Endodermal cell (in vitro differentiated cells): ENCODE measurements at regions not wholly inside any gene's neighbourhood (a gene's known extent, or its start where the extent isn't known, plus 50 kb on each side); places are given as distances from the start of the nearest gene placed in this dataset.

ENCODE experiments used
- DNase-seq: peaks from one replicate; pipeline ENCODE4 v3.0.0-alpha.2; 2017
- H3K27ac ChIP-seq: 2 replicates; pipeline ENCODE4 v1.5.1; 2013; ENCODE audit warnings: mild to moderate bottlenecking, low read depth, low read length, moderate library complexity
- H3K27me3 ChIP-seq: 2 replicates; pipeline ENCODE4 v1.6.1; 2013; ENCODE audit warnings: mild to moderate bottlenecking, low read length, moderate library complexity; ENCODE audit not compliant: insufficient read depth, control insufficient read depth, poor library complexity, severe bottlenecking
- H3K36me3 ChIP-seq: 2 replicates; pipeline ENCODE4 v1.7.0; 2013; ENCODE audit warnings: mild to moderate bottlenecking, low read length, moderate library complexity; ENCODE audit not compliant: control insufficient read depth, insufficient read depth
- H3K4me1 ChIP-seq: one replicate; pipeline ENCODE4 v1.7.0; 2013; ENCODE audit warnings: low read length; ENCODE audit not compliant: control insufficient read depth, insufficient read depth
- H3K4me3 ChIP-seq: 2 replicates; pipeline ENCODE4 v1.5.1; 2013; ENCODE audit warnings: mild to moderate bottlenecking, low read length, moderate library complexity
- H3K9ac ChIP-seq: 2 replicates; pipeline ENCODE4 v1.6.1; 2013; ENCODE audit warnings: mild to moderate bottlenecking, low read length, moderate library complexity; ENCODE audit not compliant: poor library complexity, severe bottlenecking; ENCODE audit errors: extremely low read depth
- H3K9me3 ChIP-seq: 2 replicates; pipeline ENCODE4 v1.6.1; 2013; ENCODE audit warnings: mild to moderate bottlenecking, low read length, moderate library complexity; ENCODE audit not compliant: control insufficient read depth
- H3K27ac Mint-ChIP-seq: 2 replicates; pipeline ENCODE4 v1.8.0; 2020; ENCODE audit warnings: mixed read lengths
- H3K27me3 Mint-ChIP-seq: 2 replicates; pipeline ENCODE4 v1.8.0; 2021; ENCODE audit warnings: mild to moderate bottlenecking, mixed read lengths; ENCODE audit not compliant: insufficient read depth
- H3K36me3 Mint-ChIP-seq: 2 replicates; pipeline ENCODE4 v1.8.0; 2020; ENCODE audit warnings: low read depth, mixed read lengths
- H3K4me1 Mint-ChIP-seq: 2 replicates; pipeline ENCODE4 v1.8.0; 2020; ENCODE audit warnings: mixed read lengths
- H3K4me3 Mint-ChIP-seq: 2 replicates; pipeline ENCODE4 v1.8.0; 2020; ENCODE audit warnings: mild to moderate bottlenecking, moderate library complexity, mixed read lengths
- H3K9me3 Mint-ChIP-seq: 2 replicates; pipeline ENCODE4 v1.8.0; 2020; ENCODE audit warnings: mild to moderate bottlenecking, mixed read lengths
- WGBS, 2 experiments: methylation state at CpG; one replicate each; pipeline versions ENCODE4 v1.1.5 to v1.1.7; 2013; ENCODE audit warnings: missing lambda C conversion rate in 2 of 2, mixed read lengths in 1 of 2; ENCODE audit not compliant: insufficient coverage in 1 of 2, insufficient read length in 1 of 2; 5-methylcytosine and 5-hydroxymethylcytosine counted together
- TF ChIP-seq, protein P1 (sequence below): fragments of 200-600 bp; sonication (generic); conservative IDR thresholded peaks from 2 replicates; pipeline ENCODE4 v1.5.0; 2021; ENCODE audit warnings: antibody characterized with exemption, mild to moderate bottlenecking

DNA sequence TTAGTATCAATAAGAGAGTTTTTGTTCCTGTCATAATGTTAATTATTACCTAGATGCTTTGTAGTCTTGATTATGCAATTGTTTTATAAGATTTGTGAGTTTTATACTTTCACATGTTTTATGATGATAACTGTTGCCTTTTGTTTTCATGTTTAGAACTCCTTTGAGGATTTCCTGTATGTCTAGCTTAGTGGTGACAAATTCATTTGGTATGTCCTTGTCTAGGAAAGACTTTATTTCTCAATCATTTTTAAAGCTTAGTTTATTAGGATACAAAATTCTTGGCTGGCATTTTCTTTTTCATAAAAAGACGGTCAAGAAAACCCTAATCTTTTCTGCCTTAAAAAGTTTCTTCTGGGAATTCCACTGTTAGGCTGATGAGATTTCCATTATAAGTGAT is 849.9 kb upstream of the EYS start:
- Histone ChIP-seq H3K9me3 (peaks cover 9% of the 10 kb centered on the region), H3K9ac (no peak overlapping the region), H3K27ac (no peak overlapping the region), H3K36me3 (no peaks in the 10 kb centered on the region), H3K4me1 (no peaks in the 10 kb centered on the region), H3K4me3 (no peak overlapping the region), H3K27me3 (no peaks in the 10 kb centered on the region)
- 86 to 88% methylated on average over 1 of the region's 1 CpG for WGBS, 2 experiments
- H3K4me1 Mint-ChIP-seq: no peaks in the 10 kb centered on the region
- peaks cover 19% of the 10 kb centered on the region for H3K9me3 Mint-ChIP-seq
- no peak for DNase-seq
- no peak overlapping the region for H3K27ac Mint-ChIP-seq
- TF ChIP-seq, protein P1, sequence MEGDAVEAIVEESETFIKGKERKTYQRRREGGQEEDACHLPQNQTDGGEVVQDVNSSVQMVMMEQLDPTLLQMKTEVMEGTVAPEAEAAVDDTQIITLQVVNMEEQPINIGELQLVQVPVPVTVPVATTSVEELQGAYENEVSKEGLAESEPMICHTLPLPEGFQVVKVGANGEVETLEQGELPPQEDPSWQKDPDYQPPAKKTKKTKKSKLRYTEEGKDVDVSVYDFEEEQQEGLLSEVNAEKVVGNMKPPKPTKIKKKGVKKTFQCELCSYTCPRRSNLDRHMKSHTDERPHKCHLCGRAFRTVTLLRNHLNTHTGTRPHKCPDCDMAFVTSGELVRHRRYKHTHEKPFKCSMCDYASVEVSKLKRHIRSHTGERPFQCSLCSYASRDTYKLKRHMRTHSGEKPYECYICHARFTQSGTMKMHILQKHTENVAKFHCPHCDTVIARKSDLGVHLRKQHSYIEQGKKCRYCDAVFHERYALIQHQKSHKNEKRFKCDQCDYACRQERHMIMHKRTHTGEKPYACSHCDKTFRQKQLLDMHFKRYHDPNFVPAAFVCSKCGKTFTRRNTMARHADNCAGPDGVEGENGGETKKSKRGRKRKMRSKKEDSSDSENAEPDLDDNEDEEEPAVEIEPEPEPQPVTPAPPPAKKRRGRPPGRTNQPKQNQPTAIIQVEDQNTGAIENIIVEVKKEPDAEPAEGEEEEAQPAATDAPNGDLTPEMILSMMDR: no peak
- no peaks in the 10 kb centered on the region for H3K36me3 Mint-ChIP-seq
- no peaks in the 10 kb centered on the region for H3K27me3 Mint-ChIP-seq
- no peak overlapping the region for H3K4me3 Mint-ChIP-seq

DNA sequence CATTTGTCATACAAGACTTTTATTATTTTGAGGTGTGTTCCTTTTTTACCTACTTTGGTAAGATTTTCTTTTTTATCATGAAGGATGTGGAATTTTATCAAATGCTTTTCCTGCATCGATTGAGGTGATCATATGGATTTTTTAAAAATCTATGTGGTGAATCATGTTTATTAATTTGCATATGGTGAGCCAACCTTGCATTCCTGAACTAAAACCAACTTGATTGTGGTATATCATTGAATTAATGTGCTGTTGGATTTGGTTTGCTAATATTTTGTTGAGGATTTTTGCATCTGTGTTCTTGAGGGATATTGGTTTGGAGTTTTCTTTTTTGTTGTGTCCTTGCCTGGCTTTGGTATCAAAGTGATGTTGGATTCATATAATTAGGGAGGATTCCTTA is 848.1 kb upstream of the EYS start:
- no peaks in the 10 kb centered on the region for H3K36me3 ChIP-seq
- no peaks in the 10 kb centered on the region for H3K4me1 Mint-ChIP-seq
- H3K27ac Mint-ChIP-seq: no peak overlapping the region
- DNase-seq: no peak
- no peak overlapping the region for H3K4me3 Mint-ChIP-seq
- no peak overlapping the region for H3K27ac ChIP-seq
- peaks cover 9% of the 10 kb centered on the region for H3K9me3 ChIP-seq
- TF ChIP-seq, protein P1: no peak
- H3K4me1 ChIP-seq: no peaks in the 10 kb centered on the region
- H3K9ac ChIP-seq: no peak overlapping the region
- H3K9me3 Mint-ChIP-seq: peaks cover 25% of the 10 kb centered on the region
- no peaks in the 10 kb centered on the region for H3K27me3 Mint-ChIP-seq
- WGBS, 2 experiments: 89 to 100% methylated on average over 1 of the region's 1 CpG
- H3K36me3 Mint-ChIP-seq: no peaks in the 10 kb centered on the region
- no peak overlapping the region for H3K4me3 ChIP-seq
- H3K27me3 ChIP-seq: no peaks in the 10 kb centered on the region

DNA sequence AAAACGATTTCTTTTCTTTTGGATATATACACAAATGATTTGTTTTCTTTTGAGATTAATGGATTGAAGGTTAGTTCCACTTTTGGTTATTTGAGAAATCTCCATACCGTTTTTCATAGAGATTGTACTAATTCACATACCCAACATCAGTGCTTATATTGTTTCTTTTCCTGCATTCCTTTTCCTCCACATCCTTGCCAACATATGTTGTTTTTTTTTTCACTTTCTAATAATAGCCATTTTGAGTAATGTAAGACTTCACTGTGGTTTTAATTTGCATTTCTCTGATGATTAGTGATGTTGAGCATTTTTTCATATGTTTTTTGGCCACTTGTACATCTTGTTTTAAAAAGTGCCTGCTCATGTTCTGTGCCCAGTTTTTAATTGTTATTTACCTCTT is 846.4 kb upstream of the EYS start:
- DNase-seq: no peak
- 100% methylated on average over 2 of the region's 2 CpGs; no CpG with 5 or more reads in 1 of the 2 experiments for WGBS, 2 experiments
- Mint-ChIP-seq H3K36me3 (no peaks in the 10 kb centered on the region), H3K9me3 (peaks cover 25% of the 10 kb centered on the region), H3K27me3 (no peaks in the 10 kb centered on the region), H3K4me3 (no peak overlapping the region), H3K4me1 (no peaks in the 10 kb centered on the region), H3K27ac (no peak overlapping the region)
- H3K9ac ChIP-seq: no peak overlapping the region
- no peak overlapping the region for H3K4me3 ChIP-seq
- H3K27ac ChIP-seq: no peak overlapping the region
- H3K36me3 ChIP-seq: no peaks in the 10 kb centered on the region
- H3K9me3 ChIP-seq: peaks cover 9% of the 10 kb centered on the region
- TF ChIP-seq, protein P1: no peak
- H3K4me1 ChIP-seq: no peaks in the 10 kb centered on the region
- no peaks in the 10 kb centered on the region for H3K27me3 ChIP-seq
